LNCAP (cell line): ENCODE measurements at regions not wholly inside any gene's neighbourhood (a gene's known extent, or its start where the extent isn't known, plus 50 kb on each side); places are given as distances from the start of the nearest gene placed in this dataset.

Experiments
- CTCF ChIP-seq: fragments of 450-650 bp; IDR thresholded peaks from 2 replicates; pipeline ENCODE4 v1.5.1; 2017; ENCODE audit warnings: mild to moderate bottlenecking

DNA sequence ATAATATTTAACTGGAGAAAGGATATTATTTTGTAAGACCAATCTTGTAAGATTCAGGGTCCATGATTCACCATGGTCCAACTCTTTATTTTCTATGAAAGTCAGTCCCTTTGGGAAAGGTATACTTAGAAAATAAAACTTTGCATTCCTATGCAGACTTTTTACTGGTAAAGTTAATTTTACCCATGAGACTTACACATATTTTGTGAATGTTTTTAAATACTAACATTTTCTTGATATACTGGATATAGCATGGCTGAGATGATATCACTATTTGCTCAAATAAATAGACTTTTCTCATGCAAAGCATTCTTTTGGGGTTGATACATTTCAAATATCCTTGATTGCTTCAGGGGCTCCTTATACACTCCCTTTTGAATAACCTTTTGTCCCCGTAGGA is 512.1 kb downstream of the MAN2A1 start:
- TF ChIP-seq CTCF: no peak

- no peak for TF ChIP-seq CTCF
These were observed 513.9 kb downstream of the MAN2A1 start for GRCh38 chr5:110203661-110204060.

GRCh38 chr5:110209401-110209800 is 517.1 kb downstream of the TMEM232 start:
- no peak for TF ChIP-seq CTCF

GRCh38 chr5:110218981-110219380 is 507.5 kb downstream of the TMEM232 start:
- no peak for TF ChIP-seq CTCF

GRCh38 chr5:110219769-110220168 is 506.7 kb downstream of the TMEM232 start:
- no peak for TF ChIP-seq CTCF

GRCh38 chr5:110221036-110221435 is 505.4 kb downstream of the TMEM232 start:
- TF ChIP-seq CTCF: no peak

GRCh38 chr5:110224050-110224449 is 502.4 kb downstream of the TMEM232 start:
- TF ChIP-seq CTCF: no peak

DNA sequence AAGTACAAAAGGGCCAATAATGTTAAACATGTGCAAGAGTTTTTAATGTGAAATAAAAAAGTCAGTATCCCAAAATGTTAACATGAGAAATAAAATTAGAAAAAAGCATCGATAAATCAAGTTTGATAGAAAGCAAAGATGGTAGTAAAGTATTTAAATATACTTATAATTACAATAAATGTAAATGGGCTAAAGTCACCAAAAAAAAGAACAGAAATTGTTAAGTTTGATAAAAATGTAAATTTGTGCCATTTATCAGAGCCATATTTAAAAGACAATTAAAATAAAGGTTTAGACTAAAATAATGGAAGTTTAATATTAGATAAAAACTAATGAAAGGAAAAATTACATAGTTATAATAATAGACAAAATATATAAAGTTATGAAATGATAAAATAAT is 500.5 kb downstream of the TMEM232 start:
- no peak for TF ChIP-seq CTCF
